ENCODE measurements at regions not wholly inside any gene's neighbourhood (a gene's known extent, or its start where the extent isn't known, plus 50 kb on each side); places are given as distances from the start of the nearest gene placed in this dataset.

GRCh38 chr11:13102513-13102840, 93.4 kb downstream of the RASSF10 start:
- DNase-seq (ENCODE audit: low spot score) (no peak), ATAC-seq (no peak)
- H3K9me3 Mint-ChIP-seq = peaks cover under 1% of the 10 kb centered on the region
- H3K36me3 Mint-ChIP-seq = no peaks in the 10 kb centered on the region
- H3K4me1 Mint-ChIP-seq = peaks cover 49% of the 10 kb centered on the region
- peak overlapping the region; percentile 8 for H3K27ac Mint-ChIP-seq
- ChIA-PET POLR2A (no interaction called here), CTCF (interaction anchor here (2.0 to 2.1 kb wide), 2 partner anchors 43 to 138 kb away, joined by 7 to 8 read pairs; no protein-coding TSS in a partner anchor)
- peaks cover 72% of the 10 kb centered on the region for H3K27me3 Mint-ChIP-seq (ENCODE audit: low read depth)
- no peak overlapping the region for H3K4me3 Mint-ChIP-seq
- TF ChIP-seq, protein P1, sequence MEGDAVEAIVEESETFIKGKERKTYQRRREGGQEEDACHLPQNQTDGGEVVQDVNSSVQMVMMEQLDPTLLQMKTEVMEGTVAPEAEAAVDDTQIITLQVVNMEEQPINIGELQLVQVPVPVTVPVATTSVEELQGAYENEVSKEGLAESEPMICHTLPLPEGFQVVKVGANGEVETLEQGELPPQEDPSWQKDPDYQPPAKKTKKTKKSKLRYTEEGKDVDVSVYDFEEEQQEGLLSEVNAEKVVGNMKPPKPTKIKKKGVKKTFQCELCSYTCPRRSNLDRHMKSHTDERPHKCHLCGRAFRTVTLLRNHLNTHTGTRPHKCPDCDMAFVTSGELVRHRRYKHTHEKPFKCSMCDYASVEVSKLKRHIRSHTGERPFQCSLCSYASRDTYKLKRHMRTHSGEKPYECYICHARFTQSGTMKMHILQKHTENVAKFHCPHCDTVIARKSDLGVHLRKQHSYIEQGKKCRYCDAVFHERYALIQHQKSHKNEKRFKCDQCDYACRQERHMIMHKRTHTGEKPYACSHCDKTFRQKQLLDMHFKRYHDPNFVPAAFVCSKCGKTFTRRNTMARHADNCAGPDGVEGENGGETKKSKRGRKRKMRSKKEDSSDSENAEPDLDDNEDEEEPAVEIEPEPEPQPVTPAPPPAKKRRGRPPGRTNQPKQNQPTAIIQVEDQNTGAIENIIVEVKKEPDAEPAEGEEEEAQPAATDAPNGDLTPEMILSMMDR (IDR thresholded peaks at IDR 0.05) = no peak
- no peak for TF ChIP-seq MYBL2 (CRISPR knock-in tag; IDR thresholded peaks at IDR 0.05)
- TF ChIP-seq, protein P2, sequence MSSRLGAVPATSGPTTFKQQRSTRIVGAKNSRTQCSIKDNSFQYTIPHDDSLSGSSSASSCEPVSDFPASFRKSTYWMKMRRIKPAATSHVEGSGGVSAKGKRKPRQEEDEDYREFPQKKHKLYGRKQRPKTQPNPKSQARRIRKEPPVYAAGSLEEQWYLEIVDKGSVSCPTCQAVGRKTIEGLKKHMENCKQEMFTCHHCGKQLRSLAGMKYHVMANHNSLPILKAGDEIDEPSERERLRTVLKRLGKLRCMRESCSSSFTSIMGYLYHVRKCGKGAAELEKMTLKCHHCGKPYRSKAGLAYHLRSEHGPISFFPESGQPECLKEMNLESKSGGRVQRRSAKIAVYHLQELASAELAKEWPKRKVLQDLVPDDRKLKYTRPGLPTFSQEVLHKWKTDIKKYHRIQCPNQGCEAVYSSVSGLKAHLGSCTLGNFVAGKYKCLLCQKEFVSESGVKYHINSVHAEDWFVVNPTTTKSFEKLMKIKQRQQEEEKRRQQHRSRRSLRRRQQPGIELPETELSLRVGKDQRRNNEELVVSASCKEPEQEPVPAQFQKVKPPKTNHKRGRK (CRISPR knock-in tag; IDR thresholded peaks at IDR 0.05; ENCODE audit: borderline replicate concordance) = no peak
- no peak for TF ChIP-seq AR (CRISPR knock-in tag; IDR thresholded peaks at IDR 0.05)
- TF ChIP-seq NR3C1 (CRISPR knock-in tag; conservative IDR thresholded peaks at IDR 0.05; ENCODE audit: low read depth) = no peak
- TF ChIP-seq ZBTB43 (CRISPR knock-in tag; IDR thresholded peaks at IDR 0.05) = no peak
- TF ChIP-seq ZNF121 (CRISPR knock-in tag; IDR thresholded peaks at IDR 0.05) = no peak
- TF ChIP-seq NR1H2 (CRISPR knock-in tag; IDR thresholded peaks at IDR 0.05) = no peak
- TF ChIP-seq CBFB (CRISPR knock-in tag; IDR thresholded peaks at IDR 0.05; ENCODE audit: low read depth) = no peak
- TF ChIP-seq MLX (CRISPR knock-in tag; IDR thresholded peaks at IDR 0.05) = no peak
- TF ChIP-seq, protein P3, sequence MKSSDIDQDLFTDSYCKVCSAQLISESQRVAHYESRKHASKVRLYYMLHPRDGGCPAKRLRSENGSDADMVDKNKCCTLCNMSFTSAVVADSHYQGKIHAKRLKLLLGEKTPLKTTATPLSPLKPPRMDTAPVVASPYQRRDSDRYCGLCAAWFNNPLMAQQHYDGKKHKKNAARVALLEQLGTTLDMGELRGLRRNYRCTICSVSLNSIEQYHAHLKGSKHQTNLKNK (CRISPR knock-in tag; IDR thresholded peaks at IDR 0.05) = no peak
- no peak for TF ChIP-seq FOXK1 (CRISPR knock-in tag; IDR thresholded peaks at IDR 0.05)

GRCh38 chr11:13102865-13103539, 93.9 kb downstream of the RASSF10 start:
- H3K4me3 Mint-ChIP-seq = no peak overlapping the region
- ATAC-seq = no peak
- peaks cover 77% of the 10 kb centered on the region for H3K27me3 Mint-ChIP-seq (ENCODE audit: low read depth)
- POLR2A ChIA-PET = no interaction called here
- no peaks in the 10 kb centered on the region for H3K36me3 Mint-ChIP-seq
- CTCF ChIA-PET = interaction anchor here (2.0 to 2.1 kb wide), 2 partner anchors 42 to 139 kb away, joined by 7 to 8 read pairs; no protein-coding TSS in a partner anchor
- H3K9me3 Mint-ChIP-seq = peaks cover 6% of the 10 kb centered on the region
- H3K27ac Mint-ChIP-seq = no peak overlapping the region
- no peak for DNase-seq (ENCODE audit: low spot score)
- H3K4me1 Mint-ChIP-seq = peaks cover 44% of the 10 kb centered on the region
- TF ChIP-seq MXD4 (CRISPR knock-in tag; IDR thresholded peaks at IDR 0.05; ENCODE audit: borderline replicate concordance) = no peak
- no peak for TF ChIP-seq NR3C1 (CRISPR knock-in tag; conservative IDR thresholded peaks at IDR 0.05; ENCODE audit: low read depth)
- TF ChIP-seq, protein P3 (CRISPR knock-in tag; IDR thresholded peaks at IDR 0.05) = no peak
- no peak for TF ChIP-seq ZNF423 (CRISPR knock-in tag; IDR thresholded peaks at IDR 0.05)
- TF ChIP-seq, protein P4, sequence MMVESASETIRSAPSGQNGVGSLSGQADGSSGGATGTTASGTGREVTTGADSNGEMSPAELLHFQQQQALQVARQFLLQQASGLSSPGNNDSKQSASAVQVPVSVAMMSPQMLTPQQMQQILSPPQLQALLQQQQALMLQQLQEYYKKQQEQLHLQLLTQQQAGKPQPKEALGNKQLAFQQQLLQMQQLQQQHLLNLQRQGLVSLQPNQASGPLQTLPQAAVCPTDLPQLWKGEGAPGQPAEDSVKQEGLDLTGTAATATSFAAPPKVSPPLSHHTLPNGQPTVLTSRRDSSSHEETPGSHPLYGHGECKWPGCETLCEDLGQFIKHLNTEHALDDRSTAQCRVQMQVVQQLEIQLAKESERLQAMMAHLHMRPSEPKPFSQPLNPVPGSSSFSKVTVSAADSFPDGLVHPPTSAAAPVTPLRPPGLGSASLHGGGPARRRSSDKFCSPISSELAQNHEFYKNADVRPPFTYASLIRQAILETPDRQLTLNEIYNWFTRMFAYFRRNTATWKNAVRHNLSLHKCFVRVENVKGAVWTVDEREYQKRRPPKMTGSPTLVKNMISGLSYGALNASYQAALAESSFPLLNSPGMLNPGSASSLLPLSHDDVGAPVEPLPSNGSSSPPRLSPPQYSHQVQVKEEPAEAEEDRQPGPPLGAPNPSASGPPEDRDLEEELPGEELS (CRISPR knock-in tag; IDR thresholded peaks at IDR 0.05) = no peak
- TF ChIP-seq MAX (CRISPR knock-in tag; IDR thresholded peaks at IDR 0.05) = no peak
- TF ChIP-seq ZNF416 (CRISPR knock-in tag; IDR thresholded peaks at IDR 0.05) = no peak
- TF ChIP-seq USF2 (CRISPR knock-in tag; IDR thresholded peaks at IDR 0.05) = no peak
- TF ChIP-seq CREB1 (CRISPR knock-in tag; IDR thresholded peaks at IDR 0.05) = no peak
- TF ChIP-seq, protein P5, sequence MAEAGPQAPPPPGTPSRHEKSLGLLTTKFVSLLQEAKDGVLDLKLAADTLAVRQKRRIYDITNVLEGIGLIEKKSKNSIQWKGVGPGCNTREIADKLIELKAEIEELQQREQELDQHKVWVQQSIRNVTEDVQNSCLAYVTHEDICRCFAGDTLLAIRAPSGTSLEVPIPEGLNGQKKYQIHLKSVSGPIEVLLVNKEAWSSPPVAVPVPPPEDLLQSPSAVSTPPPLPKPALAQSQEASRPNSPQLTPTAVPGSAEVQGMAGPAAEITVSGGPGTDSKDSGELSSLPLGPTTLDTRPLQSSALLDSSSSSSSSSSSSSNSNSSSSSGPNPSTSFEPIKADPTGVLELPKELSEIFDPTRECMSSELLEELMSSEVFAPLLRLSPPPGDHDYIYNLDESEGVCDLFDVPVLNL (CRISPR knock-in tag; IDR thresholded peaks at IDR 0.05; ENCODE audit: borderline replicate concordance, low read depth) = no peak
